ENCODE measurements at regions not wholly inside any gene's neighbourhood (a gene's known extent, or its start where the extent isn't known, plus 50 kb on each side); places are given as distances from the start of the nearest gene placed in this dataset.
"Not testable (repeated sequence)": the region's sequence is repeated elsewhere in the genome, so short reads cannot be mapped to it uniquely, and the experiment has no call there.

- H3K4me1 ChIP-seq (ENCODE audit: control insufficient read depth in 1 of 2, low read depth in 2 of 2), result no peaks in the 10 kb centered on the region
- no peaks in the 10 kb centered on the region for H3K36me3 ChIP-seq
- H3K9me3 ChIP-seq, result peaks cover 8% of the 10 kb centered on the region
- no peak for DNase-seq (ENCODE audit: low spot score)
- H3K27me3 ChIP-seq (replicated peaks; ENCODE audit: insufficient read depth), result no peaks in the 10 kb centered on the region
- TF ChIP-seq CTCF (IDR thresholded peaks at IDR 0.05), result no peak
- no peak for ATAC-seq (ENCODE audit: insufficient number of reproducible peaks, low FRiP score, low read depth)
- no peak overlapping the region for H3K4me3 ChIP-seq
- H3K27ac ChIP-seq, result no peak overlapping the region
Observed at GRCh38 chr17:79555543-79555942, 55.3 kb downstream of the RBFOX3 start.

- not testable (repeated sequence) for DNase-seq (ENCODE audit: low spot score); ATAC-seq (ENCODE audit: insufficient number of reproducible peaks, low FRiP score, low read depth); H3K27ac ChIP-seq; H3K36me3 ChIP-seq; H3K4me3 ChIP-seq; H3K27me3 ChIP-seq (replicated peaks; ENCODE audit: insufficient read depth); H3K4me1 ChIP-seq (ENCODE audit: control insufficient read depth in 1 of 2, low read depth in 2 of 2); H3K9me3 ChIP-seq
Observed at GRCh38 chr17:79554346-79554745, 56.5 kb downstream of the RBFOX3 start.

- ATAC-seq (ENCODE audit: insufficient number of reproducible peaks, low FRiP score, low read depth), result no peak
- Histone ChIP-seq H3K27ac (no peak overlapping the region), H3K4me3 (no peak overlapping the region), H3K9me3 (peaks cover 8% of the 10 kb centered on the region), H3K27me3 (replicated peaks; ENCODE audit: insufficient read depth) (no peaks in the 10 kb centered on the region), H3K4me1 (ENCODE audit: control insufficient read depth in 1 of 2, low read depth in 2 of 2) (no peaks in the 10 kb centered on the region), H3K36me3 (no peaks in the 10 kb centered on the region)
- no peak for TF ChIP-seq CTCF (IDR thresholded peaks at IDR 0.05)
- DNase-seq (ENCODE audit: low spot score), result no peak
Observed at GRCh38 chr17:79552824-79553223, 58.0 kb downstream of the RBFOX3 start.

GRCh38 chr17:79552405-79552804 is 58.4 kb downstream of the RBFOX3 start:
- H3K9me3 ChIP-seq, result peaks cover 8% of the 10 kb centered on the region
- no peak overlapping the region for H3K4me3 ChIP-seq
- TF ChIP-seq CTCF (IDR thresholded peaks at IDR 0.05), result no peak
- H3K27ac ChIP-seq, result no peak overlapping the region
- no peaks in the 10 kb centered on the region for H3K4me1 ChIP-seq (ENCODE audit: control insufficient read depth in 1 of 2, low read depth in 2 of 2)
- no peak for ATAC-seq (ENCODE audit: insufficient number of reproducible peaks, low FRiP score, low read depth)
- no peaks in the 10 kb centered on the region for H3K36me3 ChIP-seq
- no peaks in the 10 kb centered on the region for H3K27me3 ChIP-seq (replicated peaks; ENCODE audit: insufficient read depth)
- no peak for DNase-seq (ENCODE audit: low spot score)

- Histone ChIP-seq H3K36me3 (no peaks in the 10 kb centered on the region), H3K9me3 (peaks cover 8% of the 10 kb centered on the region), H3K27me3 (replicated peaks; ENCODE audit: insufficient read depth) (no peaks in the 10 kb centered on the region), H3K27ac (no peak overlapping the region), H3K4me3 (no peak overlapping the region), H3K4me1 (ENCODE audit: control insufficient read depth in 1 of 2, low read depth in 2 of 2) (no peaks in the 10 kb centered on the region)
- DNase-seq (ENCODE audit: low spot score) (no peak), ATAC-seq (ENCODE audit: insufficient number of reproducible peaks, low FRiP score, low read depth) (no peak)
- no peak for TF ChIP-seq CTCF (IDR thresholded peaks at IDR 0.05)
Observed at GRCh38 chr17:79549141-79549915, 61.5 kb downstream of the RBFOX3 start.

GRCh38 chr17:79548116-79548515 is 62.7 kb downstream of the RBFOX3 start:
- H3K27me3 ChIP-seq (replicated peaks; ENCODE audit: insufficient read depth), result no peaks in the 10 kb centered on the region
- peaks cover 0 to 4% of the 10 kb centered on the region in 2 donors for H3K4me1 ChIP-seq (ENCODE audit: control insufficient read depth in 1 of 2, low read depth in 2 of 2)
- TF ChIP-seq CTCF (IDR thresholded peaks at IDR 0.05), result no peak
- peaks cover 5% of the 10 kb centered on the region for H3K9me3 ChIP-seq
- no peaks in the 10 kb centered on the region for H3K36me3 ChIP-seq
- ATAC-seq (ENCODE audit: insufficient number of reproducible peaks, low FRiP score, low read depth) (no peak), DNase-seq (ENCODE audit: low spot score) (no peak)
- H3K4me3 ChIP-seq, result no peak overlapping the region
- no peak overlapping the region for H3K27ac ChIP-seq

Data from thoracic aorta (tissue), 2 donors.